HG03045 (cell line): ENCODE measurements at regions not wholly inside any gene's neighbourhood (a gene's known extent, or its start where the extent isn't known, plus 50 kb on each side); places are given as distances from the start of the nearest gene placed in this dataset.

Experiments
- ATAC-seq: cut with Tn5 transposase; IDR thresholded peaks from one replicate; pipeline ENCODE4 v1.9.1; 2021; ENCODE audit warnings: mild to moderate bottlenecking, moderate library complexity; ENCODE audit not compliant: unreplicated experiment

DNA sequence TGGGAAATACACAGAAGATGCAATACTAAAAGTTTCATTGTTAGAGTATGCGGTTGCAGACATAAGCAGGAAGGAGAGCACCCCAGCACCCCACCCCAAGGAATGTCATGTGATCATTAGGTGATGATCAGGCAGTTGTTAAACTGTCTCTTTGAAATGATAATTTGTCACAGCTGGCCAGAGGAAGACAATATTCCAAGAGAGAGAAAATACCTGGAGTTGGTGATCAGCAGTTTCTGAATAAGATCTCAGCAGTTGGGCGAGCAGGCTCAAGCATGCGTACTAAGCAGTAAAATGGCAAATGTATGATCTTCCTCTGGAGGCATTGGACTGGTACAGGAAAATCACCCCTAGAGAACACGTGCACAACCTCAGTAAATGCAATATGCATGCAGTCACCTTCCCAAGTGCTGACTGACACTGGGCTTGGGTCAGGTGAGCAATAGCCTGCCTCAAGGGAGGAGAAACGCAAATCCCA, 250.1 kb upstream of the MBL2 start:
- no peak for ATAC-seq

DNA sequence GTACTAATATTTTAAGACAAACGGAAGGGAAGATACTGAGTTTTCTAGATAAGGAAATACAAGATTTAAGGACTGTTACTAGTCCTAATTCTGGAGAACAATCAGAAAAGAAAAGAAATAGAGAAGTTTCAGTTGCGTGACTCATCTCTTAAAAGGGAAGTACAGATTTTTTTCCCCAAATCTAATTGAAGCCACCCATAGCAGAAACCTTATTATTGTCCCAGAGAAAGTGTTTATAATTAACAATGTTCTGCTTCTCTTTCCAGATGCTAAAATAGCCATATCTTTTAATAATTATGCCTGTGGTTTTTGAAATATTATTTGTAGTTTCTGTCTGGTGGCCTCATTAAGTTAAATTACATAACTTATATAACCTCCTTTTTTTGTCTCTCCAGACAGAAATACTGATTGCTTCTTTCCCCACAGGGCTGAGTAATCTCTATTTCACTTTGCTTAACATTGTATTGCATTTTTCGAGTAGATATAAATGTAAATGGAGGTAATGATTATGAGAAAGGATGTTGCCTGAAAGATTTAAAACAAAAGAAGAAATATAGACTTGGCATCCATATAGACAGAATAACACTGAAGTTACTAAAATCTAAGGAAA, 240.7 kb upstream of the MBL2 start:
- no peak for ATAC-seq

DNA sequence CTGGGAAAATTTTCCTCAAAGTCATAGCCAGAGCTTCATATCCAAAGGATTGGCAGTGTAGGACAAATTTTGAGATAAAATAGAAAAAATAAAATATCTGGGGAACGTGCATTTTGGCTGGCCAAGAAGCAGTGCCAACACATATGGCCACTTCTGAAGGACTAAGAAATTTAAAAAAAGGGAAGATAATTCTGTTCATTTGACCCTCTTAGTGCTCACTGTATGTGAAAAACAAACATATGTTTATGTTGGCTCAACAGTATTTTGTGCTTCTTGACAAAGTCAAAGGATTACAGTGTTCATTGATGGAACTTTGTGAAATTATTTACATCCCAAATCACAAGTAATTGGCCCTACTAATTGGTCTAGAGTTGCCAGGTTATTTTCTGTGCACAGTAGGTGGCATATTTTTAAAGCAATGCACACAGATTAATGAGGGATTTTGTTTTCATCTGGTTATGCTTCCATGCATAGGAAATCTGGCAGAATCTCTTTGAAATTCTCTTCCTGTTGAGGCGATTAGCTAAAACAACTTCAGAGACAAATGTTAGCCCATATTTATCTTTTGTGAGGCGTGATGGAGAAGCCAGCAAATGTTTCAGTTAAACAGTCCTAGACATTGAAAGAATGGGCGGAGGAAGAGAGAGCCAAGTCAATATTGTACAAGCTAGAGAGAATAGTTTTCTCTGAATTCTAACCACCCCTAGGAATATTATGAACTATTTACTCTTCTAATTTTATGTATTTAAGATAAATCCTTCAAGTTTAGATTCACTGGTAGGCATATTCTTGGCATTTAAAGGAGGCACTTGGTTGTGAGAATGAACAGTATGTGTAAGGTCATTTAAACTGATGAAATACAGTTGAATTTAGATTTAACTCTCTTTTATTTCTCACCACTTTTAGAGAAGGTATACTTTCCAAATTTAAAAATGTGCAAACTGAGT, 237.7 kb upstream of the MBL2 start:
- ATAC-seq = no peak

DNA sequence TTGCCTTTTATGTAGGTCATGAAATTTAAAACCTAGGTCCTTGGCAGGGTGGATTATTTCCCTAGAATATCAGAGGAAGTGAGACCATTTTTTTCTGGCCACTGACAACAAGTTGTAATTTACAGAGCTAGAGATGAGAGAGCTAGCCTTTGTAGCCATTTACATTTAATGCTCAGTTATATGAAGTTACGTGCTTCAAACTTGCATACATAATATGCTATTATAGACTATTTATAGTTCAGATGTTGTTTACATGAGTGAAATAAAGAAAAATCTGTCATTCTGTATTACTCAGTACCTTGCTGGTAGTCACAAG, 234.9 kb upstream of the MBL2 start:
- ATAC-seq = no peak

DNA sequence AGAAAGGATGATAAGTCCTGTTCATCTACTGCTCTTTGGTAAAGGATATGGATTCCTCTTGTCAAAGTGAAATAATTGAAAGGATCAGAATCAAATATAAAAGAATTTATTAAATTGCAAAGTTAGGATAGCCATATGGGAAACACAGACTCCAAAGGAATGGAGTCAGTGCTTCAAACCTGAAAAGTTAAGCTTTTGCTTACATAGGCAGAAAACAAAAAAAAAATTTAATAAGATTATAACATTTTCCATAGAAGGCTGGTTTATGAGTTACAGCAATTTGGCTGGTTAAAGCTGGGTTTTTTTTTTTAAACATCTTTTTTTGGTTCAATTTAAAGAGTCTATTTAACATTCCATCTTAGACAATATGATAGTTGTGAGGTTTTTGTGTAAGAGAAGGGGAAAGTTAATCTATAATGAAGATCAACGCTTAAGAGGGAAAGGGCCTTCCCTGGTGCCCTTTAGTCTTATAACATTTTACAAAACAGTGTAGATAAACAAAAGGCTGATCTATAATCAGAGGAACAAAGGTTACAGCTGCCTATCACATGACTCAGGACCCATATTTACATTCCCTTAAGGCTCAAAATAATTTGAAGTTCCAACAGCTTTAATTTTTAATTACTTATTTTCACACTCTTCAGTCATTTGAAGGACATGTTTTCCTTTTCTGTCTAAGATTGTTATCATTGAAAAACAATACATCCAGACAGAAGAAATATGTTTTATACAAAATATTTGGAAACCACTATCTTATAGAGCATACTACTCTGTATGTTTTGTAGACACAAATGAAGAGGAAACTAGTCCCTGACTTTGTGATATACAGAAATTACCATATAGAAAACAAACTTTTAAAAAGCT, 234.3 kb upstream of the MBL2 start:
- ATAC-seq = no peak

DNA sequence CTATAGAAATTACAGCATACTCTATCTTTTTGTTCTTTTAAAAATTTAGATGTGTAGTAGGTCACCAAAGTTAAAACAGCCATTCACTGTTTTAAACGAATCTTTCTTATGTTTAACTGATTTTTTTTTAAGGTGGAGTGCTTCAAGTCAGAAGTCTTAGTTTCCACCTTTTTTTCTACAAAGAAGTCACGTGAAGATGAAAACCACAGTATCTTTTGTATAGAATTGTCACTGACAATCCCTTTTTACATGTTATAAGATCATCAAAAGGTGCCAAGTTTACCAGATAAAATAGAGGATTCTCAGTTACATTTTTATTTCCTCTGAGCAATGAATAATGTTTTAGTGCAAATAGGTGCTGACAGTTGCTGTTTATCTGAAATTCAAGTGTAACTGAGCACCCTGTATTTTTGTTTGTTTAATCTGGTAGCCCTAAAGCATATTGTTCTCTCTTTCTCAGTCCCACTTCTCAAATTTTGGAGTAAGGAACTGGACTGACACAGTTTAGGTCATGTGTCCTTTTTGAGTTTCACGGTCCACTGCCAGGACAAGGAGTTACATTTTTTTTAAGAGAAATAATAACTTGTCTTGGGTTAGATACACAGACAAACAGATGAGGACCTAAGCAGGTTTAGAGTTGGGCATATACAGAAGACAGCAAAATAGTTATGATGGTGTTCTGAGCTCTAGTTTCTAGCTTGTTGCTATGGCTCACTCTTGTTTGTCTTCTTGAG, 233.2 kb upstream of the MBL2 start:
- ATAC-seq = no peak

DNA sequence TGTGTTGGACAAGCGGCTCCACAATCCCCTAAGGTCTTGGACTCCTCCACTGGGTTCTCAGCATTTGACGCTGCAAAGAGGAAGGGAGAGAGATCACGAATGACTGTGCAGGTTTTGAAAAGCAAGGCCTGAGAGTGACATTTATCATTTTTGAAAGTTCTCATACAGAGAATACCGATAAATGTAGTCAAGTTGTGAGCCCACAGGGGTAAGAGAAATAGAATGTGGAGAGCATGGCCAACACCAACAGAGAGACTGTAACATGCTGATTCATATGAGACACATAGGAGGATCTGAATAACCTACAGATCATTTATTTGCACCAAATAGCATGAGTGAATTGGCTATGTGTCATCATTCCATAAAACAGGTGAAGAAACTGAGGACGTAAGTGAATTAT, 230.5 kb upstream of the MBL2 start:
- ATAC-seq = no peak

DNA sequence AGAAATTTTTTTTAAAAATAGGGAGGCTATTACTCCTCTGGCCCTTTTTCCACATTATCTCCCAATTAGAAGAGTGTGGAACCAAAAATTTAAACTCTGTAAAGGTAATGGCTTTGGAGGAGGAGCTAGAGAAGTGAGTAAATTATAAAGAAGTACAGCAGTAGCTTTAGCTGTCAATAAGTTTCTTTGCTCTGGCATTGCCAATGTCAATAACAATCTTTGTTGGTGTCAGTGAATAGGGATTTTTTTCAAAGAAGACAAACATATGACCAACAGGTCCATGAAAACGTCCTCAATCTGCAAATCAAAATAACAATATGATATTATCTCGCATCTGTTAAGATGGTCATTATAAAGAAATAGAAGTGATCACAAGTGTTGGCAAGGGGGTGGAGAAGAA, 227.1 kb upstream of the MBL2 start:
- ATAC-seq = no peak

DNA sequence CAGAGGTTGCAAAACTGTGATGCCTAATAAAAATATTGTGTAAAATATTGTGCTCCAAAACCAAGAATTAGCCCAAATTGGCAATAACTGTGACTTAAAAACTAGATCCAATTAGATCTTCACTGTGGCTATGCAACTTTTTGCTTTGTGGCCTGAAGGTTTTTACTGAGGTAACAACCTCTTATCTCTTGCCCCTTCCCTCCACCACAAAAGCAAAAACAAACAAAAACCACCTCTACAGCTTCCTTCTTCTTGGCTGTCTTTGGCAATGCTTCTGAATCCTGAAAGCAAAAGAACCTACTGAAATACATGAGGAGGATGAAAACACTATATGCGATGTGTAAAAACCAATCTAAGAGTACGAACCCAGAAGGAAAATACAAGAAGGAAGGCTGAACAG, 226.7 kb upstream of the MBL2 start:
- no peak for ATAC-seq

DNA sequence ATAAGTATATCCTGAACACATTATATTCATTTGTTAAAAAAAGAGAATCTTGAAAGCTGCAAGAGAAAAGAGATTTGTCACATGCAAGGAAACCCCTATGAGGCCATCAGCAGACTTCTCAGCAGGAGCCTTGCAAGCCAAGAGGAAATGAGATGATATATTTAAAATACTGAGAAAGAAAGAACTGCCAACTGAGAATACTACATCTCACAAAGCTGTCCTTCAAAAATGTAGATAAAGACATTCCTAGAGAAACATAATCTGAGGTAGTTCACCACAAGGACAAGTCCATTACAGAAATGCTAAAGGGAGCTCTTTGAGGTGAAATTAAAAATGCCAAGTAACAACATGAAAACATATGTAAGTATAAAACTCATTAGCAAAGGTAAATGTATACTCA, 224.4 kb upstream of the MBL2 start:
- no peak for ATAC-seq

DNA sequence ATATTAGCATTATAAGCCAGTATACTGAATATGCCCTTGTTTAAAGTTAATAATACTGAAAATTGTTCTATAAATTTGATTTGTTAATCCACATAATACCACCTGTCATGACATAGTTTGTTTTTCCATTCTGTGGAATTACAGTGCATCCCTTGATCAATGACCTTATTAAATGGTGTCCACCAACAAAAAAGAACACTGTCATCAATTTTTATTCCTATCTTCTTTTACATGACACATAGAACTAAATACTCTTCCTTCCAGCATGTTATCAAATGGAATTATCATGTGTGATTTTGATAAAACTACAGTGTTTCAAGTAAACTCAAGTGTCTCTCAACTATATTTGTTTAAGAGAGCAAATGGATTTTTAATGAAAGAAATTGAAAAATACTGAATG, 221.8 kb upstream of the MBL2 start:
- ATAC-seq = no peak

DNA sequence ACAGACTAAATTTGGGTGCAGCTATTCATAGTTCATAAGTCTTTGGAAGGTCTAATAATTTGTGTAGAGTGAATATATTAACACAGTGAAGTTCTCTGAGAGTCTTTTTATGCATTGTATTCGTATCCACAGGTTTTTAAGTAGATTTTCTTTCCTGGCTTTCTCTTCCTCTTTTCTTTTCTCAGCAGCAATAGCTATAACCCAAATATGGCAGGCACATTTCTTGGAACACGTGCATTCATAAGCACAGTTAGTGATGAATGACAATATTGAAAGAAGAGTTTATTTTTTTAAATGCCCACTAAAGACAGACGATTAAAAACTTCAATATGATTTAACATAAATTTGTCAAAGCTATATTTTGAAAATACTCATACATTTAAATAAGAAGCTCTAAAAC, 220.5 kb upstream of the MBL2 start:
- ATAC-seq = no peak

DNA sequence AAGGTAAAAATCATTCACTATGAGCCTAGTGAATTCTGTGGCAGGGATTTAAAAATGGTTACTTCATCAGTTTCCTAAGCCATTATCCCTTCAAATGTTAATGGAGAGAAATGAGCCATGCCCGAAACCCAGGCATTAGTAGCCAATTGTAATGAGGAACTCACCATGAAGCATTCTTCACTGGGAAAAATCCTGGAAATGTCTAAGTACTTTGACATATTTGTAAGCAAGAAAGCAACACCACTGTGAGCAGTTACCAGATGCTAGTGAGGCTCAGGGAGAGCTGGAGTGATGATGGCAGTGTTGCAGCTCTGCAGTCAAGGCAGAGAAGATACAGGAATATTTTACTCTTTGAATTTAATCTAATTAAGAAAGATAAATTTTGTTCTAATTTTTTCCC, 220.0 kb upstream of the MBL2 start:
- no peak for ATAC-seq

DNA sequence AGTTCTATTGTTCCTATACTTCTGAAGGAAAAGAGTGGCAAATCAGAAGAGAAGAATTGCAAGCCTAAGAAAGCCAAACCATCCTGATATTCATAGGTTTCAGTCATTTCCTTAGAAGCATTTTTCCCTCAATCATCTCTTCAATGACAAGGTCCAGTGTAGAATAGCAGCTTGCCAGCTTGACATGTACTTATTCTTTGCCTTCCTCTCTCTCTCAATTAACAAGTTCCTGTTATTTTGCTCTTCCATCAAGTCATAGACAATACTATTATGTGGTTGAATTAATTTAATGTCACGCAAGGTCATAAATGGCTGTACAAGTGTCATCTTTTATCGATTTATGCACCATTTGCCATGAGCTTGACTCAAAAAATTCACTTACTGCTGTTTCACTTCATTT, 216.3 kb upstream of the MBL2 start:
- ATAC-seq = no peak

DNA sequence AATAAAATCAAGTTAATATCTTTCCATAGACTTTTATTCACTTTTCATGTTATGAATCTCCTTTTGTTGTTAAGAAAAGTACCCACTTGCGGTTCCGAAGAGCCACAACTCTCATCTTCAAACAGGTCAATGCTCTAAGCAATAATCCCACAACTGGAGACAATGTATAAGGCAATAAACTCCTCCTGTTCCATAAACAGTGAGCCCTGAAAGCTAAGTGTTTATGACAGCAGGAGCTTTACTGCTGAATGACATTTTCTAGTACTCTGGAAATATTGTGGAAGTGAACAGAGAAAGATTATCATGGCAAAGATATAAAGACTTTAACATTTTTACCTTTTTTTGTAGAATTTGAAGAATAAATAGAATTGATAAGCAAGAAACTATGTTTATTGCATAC, 213.5 kb upstream of the MBL2 start:
- ATAC-seq = no peak

DNA sequence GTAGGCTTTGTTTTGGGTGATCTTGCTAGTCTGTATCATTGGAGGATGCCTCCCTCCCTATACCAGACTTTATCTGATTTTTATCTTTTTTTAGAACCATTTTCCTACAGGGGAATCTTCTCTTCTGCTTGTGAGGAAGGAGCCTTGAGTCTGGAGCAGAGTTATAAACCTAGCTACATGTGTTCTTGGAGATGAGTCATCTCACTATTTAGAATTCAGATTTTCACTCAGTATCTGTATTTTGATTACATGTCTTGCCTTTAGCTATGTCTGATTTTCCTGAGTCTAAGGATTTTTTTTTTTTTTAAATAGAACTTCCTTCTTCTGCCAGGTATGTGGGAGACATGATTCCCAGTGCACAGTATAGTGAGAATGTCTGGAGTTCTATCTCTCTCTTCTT, 211.6 kb upstream of the MBL2 start:
- ATAC-seq = no peak

DNA sequence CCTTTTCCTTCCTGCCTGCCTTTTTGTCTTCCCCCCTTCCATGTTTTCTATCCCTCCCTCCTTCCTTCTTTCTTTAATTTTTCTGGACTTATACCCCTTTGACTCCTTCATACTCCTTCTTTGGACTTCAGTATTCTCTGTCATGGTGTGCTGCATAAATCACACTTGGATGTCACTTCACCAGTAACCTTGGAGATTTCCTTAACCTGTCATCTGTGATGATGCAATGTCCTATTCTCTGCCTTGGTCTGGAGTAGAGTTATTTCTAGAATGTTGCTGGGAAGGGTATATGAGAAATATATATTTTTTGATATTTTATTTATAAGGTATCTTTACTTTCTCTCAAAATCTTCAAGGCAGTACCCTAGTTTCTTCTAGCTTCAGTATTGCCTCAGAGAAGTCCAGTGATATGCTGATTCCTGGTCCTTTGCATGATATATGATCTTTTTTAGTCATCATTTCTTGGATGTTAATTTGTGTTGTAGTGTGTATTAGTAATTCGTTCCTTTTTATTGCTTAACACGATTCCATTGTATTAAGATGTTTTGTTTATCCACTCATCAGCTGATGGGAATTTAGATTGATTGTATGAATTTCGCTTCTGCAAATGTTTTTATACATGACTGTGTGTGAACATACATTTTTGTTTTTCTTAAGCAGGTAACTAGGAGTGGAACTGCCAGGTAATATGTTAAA, 206.9 kb upstream of the MBL2 start:
- ATAC-seq = no peak

DNA sequence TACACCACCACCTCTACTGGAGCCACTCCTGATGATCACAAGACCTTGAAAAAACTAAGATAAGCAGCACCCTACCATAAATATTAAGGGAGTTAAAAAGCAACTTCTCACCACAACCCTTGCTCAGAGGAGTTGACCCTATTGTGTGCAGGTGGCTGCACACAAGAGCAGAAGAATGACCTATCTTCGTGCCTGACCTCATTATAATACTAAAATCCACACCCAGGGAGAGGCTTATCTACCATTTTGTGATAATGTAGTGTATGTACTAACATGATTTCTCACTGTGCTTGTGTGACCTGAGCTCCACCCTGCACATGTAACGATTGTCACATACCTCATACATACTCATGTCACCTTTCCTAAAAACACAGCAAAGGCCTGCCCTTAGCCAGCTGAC, 205.0 kb upstream of the MBL2 start:
- ATAC-seq = no peak

DNA sequence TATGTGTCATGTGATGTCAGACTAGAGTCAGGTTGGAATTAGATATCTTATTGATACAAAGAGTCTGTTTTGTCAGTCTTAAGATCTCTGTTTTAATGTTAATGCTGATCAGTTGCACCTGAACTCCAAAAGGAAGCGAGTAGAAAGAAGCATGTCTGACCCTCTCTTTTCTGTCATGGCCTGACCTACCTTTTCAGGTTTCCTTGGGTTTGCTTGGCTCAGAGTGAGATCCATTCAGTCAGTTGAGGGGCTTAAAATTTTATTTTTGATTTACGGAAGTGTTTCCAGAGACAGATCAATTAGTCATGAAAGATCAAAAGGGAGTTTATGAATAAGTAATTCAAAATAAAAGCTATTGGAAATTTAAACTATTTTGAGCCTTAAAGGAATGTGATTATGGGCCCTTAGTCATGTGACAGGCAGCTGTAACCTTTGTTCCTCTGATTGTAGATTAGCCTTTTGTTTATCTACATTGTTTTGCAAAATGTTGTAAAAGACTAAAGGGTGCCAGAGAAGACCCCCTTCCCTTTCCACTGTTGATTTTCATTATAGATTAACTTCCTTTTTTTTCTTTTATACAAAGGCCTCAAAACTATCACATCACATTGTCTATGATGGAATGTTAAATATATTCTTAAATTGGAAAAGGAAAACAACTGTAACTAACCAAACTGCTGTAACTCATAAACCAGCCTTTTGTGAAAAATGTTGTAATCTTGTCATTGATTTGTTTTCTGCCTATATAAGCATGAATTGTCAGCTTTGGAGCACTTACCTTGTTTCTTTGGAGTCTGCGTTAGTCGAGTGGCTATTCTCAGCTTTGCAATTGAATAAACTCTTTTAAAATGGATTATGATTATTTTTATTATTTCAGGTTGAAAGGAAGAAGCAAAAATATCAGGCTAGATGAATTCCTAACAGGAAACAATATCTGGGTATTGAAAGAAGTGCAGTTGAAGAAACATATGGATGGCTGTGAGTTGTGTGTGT, 195.5 kb upstream of the MBL2 start:
- no peak for ATAC-seq
